Amygdala (tissue), 56 donors: ENCODE measurements at regions not wholly inside any gene's neighbourhood (a gene's known extent, or its start where the extent isn't known, plus 50 kb on each side); places are given as distances from the start of the nearest gene placed in this dataset.
A peak's percentile ranks its signal among the peaks of the same experiment; 100 is the strongest.
"Not testable (repeated sequence)": the region's sequence is repeated elsewhere in the genome, so short reads cannot be mapped to it uniquely, and the experiment has no call there.

Experiments
- DNase-seq, 56 donors: peaks; one replicate each; lab custom pipeline; 2025; lab: John Stamatoyannopoulos, UW

DNA sequence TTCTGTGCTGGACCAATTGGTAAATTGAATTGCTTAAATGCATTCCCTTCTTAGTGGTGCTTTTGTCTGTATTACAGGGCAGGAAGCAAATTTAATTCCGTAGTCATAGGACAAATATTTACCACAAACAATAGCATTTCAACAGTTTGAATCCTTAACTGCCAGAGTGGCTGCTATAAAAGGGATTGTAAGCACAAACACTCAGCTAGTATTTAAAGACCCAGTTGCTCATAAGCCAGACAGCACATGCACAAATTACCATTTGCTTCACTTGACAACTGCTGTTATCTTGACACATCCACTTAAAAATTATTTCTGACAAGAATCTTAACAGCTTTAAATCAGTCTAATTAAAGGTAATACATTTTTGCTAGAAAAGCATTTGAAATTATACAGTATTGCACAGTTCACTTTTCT, 490.2 kb upstream of the ADAMTS9 start:
- no peak for DNase-seq

DNA sequence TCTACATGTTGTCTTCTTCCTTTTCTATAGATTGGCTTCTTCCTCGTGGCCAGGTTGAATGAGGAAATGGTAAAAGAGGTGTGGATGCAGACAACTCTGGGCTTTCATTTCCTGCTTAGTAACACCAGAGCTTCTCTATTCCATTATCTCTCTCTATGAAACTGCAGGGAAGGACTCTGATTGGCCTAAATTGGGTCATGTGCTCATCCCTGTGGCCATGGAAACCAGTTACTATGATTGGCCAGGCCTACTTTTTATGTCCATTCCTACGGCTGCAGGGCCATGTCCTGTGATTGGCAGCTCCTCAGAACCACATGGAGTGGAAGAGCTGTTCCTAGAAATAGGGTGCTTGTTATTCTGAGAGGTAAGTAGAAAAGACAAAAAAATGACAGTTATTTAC, 486.9 kb upstream of the ADAMTS9 start:
- DNase-seq, result no peak

DNA sequence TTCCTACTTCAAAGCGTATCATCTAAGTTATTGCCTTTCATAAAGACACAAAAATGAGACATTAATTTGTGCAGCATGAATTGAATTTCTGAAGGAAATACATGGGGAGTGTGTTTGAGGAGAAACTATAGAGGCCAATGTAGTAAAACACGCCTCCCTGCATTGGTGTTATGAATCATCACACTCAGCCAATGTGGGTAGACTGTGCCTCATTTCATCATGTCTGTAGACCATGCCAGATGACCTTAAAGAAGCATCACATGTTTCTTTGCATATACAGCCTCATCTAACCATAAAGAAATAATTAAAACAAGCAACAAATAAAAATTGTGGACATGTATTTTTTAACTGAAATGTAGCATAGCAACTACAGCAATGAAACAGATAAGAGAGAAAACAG, 486.0 kb upstream of the ADAMTS9 start:
- no peak for DNase-seq

DNA sequence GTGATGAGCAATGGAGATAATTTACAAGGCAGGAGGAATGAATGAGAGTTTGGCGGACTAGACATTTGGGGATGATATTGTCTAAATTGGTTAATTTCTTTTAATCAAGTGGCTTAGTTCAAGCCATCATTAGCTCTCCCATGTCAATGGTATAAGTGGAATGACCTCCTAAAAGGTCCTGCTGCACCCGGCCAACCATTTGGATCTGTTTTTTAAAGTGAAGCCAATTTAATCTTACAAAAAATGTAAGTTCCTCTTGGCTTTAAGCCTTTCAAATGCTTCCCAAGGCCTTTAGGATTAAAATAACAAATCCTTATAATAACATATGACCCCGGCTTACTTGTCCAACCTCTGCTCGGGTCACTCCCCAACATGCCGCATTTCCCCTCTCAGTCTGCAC, 484.4 kb upstream of the ADAMTS9 start:
- no peak for DNase-seq

DNA sequence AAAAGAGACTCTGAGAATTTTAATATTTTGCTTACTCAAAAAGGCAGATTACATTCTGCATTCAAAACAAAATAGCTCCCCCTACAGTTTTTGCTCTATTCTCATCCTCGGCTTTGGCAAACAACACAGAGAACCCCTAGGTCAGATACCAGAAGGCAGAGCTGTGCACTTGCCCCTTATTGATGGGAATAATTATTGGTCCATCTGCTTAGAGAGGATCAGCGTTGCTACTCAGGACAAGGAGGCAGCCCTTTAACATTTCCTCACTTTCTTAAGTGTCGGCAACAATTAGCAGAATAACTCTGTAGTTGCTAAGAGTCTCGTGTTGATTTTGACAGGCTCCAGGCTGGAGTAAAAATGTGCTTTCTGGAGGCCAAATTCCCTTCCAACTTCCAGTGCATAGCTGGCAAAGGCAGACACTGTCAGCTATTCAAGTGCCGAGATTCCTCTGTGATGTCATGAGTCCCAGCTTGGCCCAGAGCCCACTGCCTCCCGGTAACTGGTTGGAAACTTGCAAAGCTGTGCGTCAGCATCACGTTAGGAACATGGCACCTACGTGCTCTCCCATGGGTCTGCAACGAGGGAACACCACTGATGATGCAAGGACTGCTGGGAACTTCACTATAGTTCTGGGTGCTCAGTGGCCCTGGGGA, 482.7 kb upstream of the ADAMTS9 start:
- peak in 30 of 56 donors; percentile 3 to 80 (median 17) for DNase-seq

DNA sequence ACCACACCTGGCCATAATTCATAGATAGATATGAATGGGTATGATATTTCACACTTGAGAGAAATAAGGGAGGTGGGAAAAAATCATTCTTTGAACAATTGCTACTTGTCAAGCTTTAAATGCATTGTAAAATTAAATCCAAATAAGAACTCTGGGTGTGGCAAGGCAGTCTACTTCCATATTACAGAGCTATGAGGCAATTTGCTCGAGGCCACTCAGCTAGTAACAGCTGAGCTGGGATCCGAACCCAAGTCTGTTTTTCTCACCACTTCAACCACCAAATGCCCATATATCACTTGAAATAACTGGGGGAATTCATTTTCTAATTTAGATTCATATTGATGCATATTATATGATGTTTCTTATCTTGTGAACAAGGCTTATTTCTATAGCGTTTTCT, 482.2 kb upstream of the ADAMTS9 start:
- DNase-seq, result no peak

DNA sequence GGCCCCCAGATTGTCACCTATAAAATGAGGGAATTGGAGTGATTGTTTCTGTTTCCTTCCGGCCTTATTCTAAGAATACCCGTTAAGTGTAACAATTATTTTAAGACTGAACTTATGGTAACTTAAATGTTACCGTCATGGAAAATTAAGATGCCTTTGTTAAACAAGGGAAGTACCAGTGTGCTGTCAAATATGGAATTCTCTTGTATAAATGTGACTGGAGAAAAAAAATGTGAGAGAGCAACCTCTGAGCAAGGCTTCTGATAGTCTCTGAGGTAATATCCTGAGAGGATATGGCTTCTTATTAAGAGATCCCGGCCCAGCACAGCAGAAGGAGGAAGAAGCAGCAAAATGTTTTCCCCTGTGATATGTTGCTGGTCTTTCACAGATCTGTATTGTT, 480.7 kb upstream of the ADAMTS9 start:
- DNase-seq, result no peak

DNA sequence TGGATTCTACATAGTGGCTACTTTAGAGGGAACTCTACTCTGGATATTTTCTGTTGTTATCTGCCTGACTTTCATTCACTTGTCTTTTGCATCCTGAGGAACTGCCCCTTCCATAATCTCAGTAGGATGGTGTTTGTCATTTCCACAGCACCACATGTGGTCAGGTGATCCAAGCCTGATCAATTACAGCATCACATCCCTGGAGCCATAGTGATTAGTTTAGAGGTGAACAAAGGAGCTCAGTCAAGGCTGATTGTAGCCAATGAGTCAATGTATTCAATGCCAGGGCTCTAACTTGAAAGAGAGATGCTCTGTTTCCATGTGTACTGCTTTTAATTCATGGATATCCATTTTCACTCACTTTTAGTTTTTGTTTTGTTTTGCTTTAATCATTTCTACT, 478.7 kb upstream of the ADAMTS9 start:
- no peak for DNase-seq

DNA sequence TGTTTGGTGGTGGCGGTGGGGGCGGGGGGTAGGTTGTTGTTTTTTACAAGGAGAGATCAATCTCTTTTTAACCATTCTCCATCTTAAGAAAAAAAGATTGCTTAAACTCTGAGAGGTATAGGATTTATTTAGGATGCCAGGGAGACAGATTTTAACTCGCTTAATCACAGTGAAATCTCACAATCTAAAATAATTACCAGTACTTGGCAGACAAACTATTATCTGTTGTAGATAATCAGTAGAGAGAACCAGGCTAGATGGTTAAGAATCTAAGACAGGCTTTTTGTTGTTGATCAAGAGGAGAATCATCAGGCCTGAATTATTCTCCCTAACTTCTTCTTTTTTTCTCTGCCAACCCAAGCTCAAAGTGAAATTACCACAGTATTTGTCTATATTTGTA, 470.2 kb upstream of the ADAMTS9 start:
- DNase-seq, result no peak

DNA sequence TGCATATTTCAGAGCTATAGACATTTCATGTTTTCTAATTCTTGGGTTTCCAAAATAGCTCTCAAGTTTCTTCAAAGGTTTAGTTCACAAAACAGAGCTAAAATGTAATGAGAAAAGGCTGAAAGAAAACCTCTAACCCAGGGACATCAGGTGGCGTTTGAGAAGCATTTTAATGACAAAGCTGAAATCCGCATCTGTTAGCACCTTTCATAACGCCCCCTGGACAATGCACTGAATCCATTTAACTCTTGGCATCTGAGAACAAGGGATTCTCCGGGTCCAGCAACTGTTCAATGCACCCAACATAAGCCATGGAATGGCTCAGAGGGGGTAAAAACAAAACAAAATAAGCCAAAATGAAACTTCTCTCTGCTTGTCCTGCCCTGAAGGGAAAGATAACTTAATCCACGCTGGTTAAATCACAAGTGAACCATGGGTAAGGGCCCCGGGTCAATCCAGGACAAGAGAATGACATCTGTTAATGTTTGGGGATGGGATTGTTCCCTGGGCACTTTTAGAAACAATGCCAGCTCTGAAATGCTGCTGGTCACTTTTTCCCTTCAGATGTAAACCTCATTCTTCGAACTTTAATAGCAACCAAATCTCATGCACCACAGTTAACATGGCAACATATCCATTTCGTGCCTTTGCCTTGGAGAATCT, 466.2 kb upstream of the ADAMTS9 start:
- DNase-seq, result no peak

DNA sequence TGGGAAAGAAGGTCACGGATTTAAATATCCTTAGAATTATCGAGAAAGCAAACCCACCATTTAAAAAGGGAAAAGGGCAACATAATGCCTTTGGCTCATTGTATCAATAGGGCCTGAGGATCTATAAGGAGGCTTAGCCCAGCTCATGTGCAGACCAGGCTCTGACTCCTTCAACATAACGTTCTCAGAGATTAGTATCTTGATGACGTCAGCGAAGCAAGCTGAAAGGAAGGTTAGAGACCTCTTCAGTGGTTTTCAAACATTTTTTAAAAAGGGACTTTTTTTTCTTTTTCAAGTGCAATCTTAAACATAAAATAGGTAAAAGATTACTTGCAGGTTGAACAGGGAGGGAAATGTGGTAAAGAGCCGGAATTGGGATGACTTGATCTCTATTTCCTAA, 463.9 kb upstream of the ADAMTS9 start:
- no peak for DNase-seq

DNA sequence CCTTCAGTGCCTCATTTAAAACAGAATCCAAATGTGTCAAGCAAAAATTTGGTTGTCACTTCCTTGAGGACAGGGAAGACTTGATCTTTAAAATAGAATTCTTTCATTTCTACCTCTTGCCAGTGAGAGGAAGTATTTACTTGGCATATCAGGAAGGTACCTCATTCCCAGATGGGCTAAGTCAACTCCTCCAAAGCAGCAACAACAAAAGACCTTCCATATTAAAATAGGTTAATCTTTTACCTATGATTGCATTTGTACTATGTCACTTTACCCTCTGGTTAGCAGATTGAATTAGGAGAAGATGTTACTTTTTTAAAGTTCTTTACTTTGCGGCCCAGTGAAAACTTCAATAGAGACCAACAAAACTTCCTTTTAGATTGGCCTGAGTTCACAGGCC, 462.1 kb upstream of the ADAMTS9 start:
- DNase-seq, result no peak

DNA sequence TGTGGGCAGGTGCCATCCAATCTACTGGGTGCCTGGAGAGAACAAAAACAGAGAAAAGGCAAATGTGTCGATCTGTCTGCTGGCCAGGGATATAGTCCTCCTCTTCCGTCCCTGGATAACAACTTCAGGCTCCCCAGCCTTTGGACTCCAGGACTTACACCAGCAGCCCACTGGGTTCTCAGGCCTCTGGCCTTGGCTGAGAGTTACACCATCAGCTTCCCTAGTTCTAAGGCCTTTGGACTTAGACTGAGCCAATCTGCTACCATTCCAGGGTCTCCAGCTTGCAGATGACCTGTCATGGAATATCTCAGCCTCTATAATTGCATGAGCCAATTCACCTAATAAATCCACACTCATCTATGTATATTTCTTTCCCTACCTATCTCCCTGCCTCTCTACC, 460.9 kb upstream of the ADAMTS9 start:
- no peak for DNase-seq

DNA sequence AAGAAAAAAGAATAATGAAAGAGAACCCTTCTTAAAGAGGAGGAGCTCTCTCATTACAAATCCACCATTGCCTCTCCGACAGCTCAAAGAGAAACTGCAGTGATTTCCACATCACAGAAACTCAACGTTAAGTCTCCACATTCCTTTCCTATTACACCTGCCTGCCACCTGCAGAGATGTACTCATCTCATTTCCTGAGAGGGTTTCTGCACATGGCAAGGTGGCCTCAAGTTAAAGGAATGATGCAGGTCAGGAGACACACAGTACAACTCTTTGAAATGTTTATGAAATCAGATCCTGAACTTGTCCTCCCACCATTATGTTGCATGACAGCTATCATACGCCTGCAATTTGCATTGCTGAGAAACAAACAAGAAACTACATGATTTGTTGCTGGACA, 458.4 kb upstream of the ADAMTS9 start:
- DNase-seq, result no peak

DNA sequence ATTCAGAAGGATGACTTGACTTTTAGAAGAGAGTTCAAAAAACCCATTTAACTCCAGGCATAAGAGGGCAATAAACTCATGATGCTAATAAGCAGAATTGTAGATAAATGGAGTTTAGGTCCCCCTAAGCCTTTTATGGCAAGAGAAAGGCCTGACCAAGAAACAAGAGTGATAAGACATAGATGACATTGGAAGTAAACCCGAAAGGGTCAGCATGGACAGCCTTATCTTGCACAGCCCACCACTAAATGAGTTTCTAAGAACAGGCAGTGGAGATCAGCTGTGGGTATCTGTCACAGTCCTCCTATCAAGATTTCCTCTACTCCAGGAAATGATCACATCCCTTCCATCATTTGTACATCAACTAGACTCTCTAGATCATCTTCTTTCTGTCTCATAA, 457.9 kb upstream of the ADAMTS9 start:
- DNase-seq, result no peak

DNA sequence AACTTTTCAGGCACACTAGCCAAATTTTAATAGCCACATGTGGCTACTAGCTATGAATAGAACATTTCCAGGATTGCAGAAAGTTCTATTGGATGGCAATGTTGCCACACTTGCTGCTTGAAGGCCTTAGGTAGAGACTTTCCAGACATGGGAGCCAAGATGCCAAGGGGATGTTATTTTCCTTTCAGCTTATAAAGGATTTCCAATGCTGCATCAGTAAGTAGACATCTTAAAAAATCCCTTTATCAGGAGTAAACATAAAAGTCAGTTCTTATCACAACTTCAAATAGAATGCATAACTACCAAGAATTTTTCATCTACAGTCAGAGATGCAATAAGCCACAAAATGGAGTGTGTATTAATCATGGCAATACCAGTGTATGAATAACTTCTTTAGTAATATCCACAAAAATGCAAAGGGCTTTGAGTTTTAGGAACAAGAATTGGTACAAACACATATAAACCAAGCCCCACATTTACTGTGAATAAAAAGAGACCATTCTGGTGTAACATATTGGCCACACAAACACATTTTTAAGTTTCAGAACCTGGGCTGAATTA, 457.1 kb upstream of the ADAMTS9 start:
- DNase-seq, result no peak

DNA sequence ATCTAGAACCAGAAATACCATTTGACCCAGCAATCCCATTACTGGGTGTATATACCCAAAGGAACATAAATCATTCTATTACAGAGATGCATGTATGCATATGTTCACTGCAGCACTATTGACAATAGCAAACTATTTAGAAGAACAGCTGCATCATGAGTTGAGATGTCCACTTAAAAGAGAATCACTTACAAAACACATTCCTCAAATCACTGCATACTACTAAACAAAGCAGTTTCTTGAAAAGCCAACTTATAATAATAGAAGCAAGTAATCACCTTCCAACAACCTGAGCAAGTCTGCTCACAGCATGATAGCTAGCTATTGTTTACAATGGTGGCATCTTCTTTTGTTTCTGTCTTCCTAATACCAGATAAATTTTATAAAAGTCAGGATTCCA, 454.7 kb upstream of the ADAMTS9 start:
- DNase-seq, result no peak

DNA sequence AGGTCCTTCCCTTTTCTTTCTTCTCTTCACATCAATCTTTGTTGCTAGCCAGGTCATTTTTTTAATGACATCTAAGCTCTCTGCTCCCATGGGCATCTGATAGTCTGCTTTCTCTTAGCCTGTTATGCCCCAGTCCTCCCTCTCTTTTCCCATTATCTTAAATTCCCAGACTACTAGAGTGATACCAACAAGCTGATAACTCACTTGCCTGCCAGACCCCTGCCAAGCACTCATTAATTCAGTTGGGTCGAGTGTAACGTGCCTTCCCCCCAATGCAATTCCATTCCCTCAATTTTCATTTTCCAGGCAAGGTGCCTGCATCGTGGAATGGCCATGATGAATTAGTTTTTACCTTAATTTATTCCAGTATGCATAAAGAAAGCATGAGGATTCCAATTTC, 450.8 kb upstream of the ADAMTS9 start:
- no peak for DNase-seq

DNA sequence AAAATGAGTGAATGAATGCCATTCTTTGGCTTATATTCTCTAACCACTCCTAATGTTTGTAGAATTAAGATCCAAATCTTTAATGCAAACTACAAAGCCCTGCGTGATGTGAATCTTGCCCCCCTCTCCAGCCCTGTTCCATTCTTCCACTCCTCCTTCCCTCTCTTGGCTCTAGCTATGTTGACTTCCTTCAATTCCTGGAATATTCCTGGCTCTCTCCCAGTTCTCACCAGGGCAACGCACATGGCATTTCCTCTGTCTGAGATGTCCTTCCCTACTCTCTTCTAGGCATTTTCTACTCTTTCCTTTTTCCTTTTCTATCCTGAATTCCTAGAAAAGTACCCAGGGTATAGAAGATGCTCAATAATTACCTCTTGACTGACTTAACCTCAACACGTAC, 446.0 kb upstream of the ADAMTS9 start:
- not testable (repeated sequence) for DNase-seq

DNA sequence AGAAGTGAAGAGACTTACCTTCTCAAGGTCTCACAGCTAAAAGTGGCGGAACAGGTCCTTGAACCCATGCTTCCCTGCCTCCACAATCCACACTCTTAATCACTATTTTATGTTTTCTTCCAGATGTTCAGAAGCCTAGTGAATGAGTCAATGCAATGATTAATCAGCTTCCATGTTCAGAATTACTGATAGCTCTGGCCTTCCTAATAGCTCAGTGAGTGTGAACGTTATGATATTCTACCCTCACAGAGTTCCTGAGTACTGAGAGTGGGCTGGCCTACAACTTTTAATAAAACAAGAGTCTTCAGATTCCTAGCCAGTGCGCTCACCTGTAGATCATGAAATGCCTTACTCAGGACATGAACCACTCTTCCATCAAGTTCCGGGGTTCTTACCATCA, 443.0 kb upstream of the ADAMTS9 start:
- no peak for DNase-seq

DNA sequence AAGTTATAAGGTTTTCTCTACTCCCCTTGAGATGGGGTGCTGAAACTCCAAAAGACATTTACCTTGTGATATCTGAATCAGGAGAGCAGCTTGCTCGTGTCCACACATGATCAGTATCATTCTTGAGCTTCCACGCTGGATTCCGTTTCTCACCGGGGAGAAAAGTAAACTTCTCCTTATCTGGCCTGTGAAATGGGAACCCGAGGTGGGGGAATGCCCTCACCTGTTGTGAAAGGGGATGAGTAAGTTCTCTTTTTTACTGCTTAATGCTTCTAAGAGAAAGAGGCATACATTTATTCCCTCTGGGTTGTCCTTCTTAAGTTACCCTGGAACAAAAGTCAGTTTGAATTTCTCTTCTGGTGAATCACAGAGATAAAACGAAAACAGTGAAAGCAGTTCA, 440.5 kb upstream of the ADAMTS9 start:
- DNase-seq, result no peak
